ENCODE measurements at regions not wholly inside any gene's neighbourhood (a gene's known extent, or its start where the extent isn't known, plus 50 kb on each side); places are given as distances from the start of the nearest gene placed in this dataset.

GRCh38 chr7:86962623-86963022, 96.8 kb downstream of the ELAPOR2 start:
- Mint-ChIP-seq H3K4me1 (ENCODE audit: unreplicated experiment) (peaks cover 17% of the 10 kb centered on the region), H3K27me3 (ENCODE audit: unreplicated experiment) (no peaks in the 10 kb centered on the region), H3K9me3 (ENCODE audit: unreplicated experiment) (peaks cover 5% of the 10 kb centered on the region), H3K4me3 (ENCODE audit: unreplicated experiment) (no peak overlapping the region), H3K36me3 (ENCODE audit: low read depth, unreplicated experiment) (peaks cover 18% of the 10 kb centered on the region), H3K27ac (ENCODE audit: unreplicated experiment) (peak overlapping the region; percentile 58)
- no peak for TF ChIP-seq CTCF (IDR thresholded peaks at IDR 0.05; ENCODE audit: unreplicated experiment)
- DNase-seq (ENCODE audit: low spot score), result no peak

GRCh38 chr7:86961686-86962085, 97.8 kb downstream of the ELAPOR2 start:
- Mint-ChIP-seq H3K4me3 (ENCODE audit: unreplicated experiment) (no peak overlapping the region), H3K9me3 (ENCODE audit: unreplicated experiment) (peaks cover 5% of the 10 kb centered on the region), H3K36me3 (ENCODE audit: low read depth, unreplicated experiment) (peaks cover 18% of the 10 kb centered on the region), H3K27ac (ENCODE audit: unreplicated experiment) (no peak overlapping the region), H3K4me1 (ENCODE audit: unreplicated experiment) (peaks cover 19% of the 10 kb centered on the region), H3K27me3 (ENCODE audit: unreplicated experiment) (no peaks in the 10 kb centered on the region)
- no peak for DNase-seq (ENCODE audit: low spot score)
- TF ChIP-seq CTCF (IDR thresholded peaks at IDR 0.05; ENCODE audit: unreplicated experiment), result no peak

GRCh38 chr7:86958380-86958779, 101.1 kb downstream of the ELAPOR2 start:
- TF ChIP-seq CTCF (IDR thresholded peaks at IDR 0.05; ENCODE audit: unreplicated experiment), result no peak
- DNase-seq (ENCODE audit: low spot score), result no peak
- H3K36me3 Mint-ChIP-seq (ENCODE audit: low read depth, unreplicated experiment), result peaks cover 18% of the 10 kb centered on the region
- H3K9me3 Mint-ChIP-seq (ENCODE audit: unreplicated experiment), result peaks cover 5% of the 10 kb centered on the region
- no peaks in the 10 kb centered on the region for H3K27me3 Mint-ChIP-seq (ENCODE audit: unreplicated experiment)
- H3K4me3 Mint-ChIP-seq (ENCODE audit: unreplicated experiment), result no peak overlapping the region
- H3K27ac Mint-ChIP-seq (ENCODE audit: unreplicated experiment), result no peak overlapping the region
- H3K4me1 Mint-ChIP-seq (ENCODE audit: unreplicated experiment), result peaks cover 11% of the 10 kb centered on the region

- peaks cover 5% of the 10 kb centered on the region for H3K9me3 Mint-ChIP-seq (ENCODE audit: unreplicated experiment)
- H3K27me3 Mint-ChIP-seq (ENCODE audit: unreplicated experiment), result no peaks in the 10 kb centered on the region
- H3K4me3 Mint-ChIP-seq (ENCODE audit: unreplicated experiment), result no peak overlapping the region
- no peak for TF ChIP-seq CTCF (IDR thresholded peaks at IDR 0.05; ENCODE audit: unreplicated experiment)
- peaks cover 7% of the 10 kb centered on the region for H3K4me1 Mint-ChIP-seq (ENCODE audit: unreplicated experiment)
- H3K27ac Mint-ChIP-seq (ENCODE audit: unreplicated experiment), result no peak overlapping the region
- peaks cover 17% of the 10 kb centered on the region for H3K36me3 Mint-ChIP-seq (ENCODE audit: low read depth, unreplicated experiment)
- DNase-seq (ENCODE audit: low spot score), result no peak
Measured at GRCh38 chr7:86956567-86956966, 102.9 kb downstream of the ELAPOR2 start.

GRCh38 chr7:86955895-86956503, 103.5 kb downstream of the ELAPOR2 start:
- no peak for TF ChIP-seq CTCF (IDR thresholded peaks at IDR 0.05; ENCODE audit: unreplicated experiment)
- H3K4me1 Mint-ChIP-seq (ENCODE audit: unreplicated experiment), result peaks cover 6% of the 10 kb centered on the region

More at GRCh38 chr7:86955895-86956503, 103.5 kb downstream of the ELAPOR2 start:
- no peak for DNase-seq (ENCODE audit: low spot score)
- Mint-ChIP-seq H3K27ac (ENCODE audit: unreplicated experiment) (no peak overlapping the region), H3K4me3 (ENCODE audit: unreplicated experiment) (no peak overlapping the region), H3K9me3 (ENCODE audit: unreplicated experiment) (peaks cover 5% of the 10 kb centered on the region), H3K27me3 (ENCODE audit: unreplicated experiment) (no peaks in the 10 kb centered on the region), H3K36me3 (ENCODE audit: low read depth, unreplicated experiment) (peaks cover 15% of the 10 kb centered on the region)

All from endothelial cell (in vitro differentiated cells).